Activated CD4-positive, alpha-beta T cell treated with anti-CD3 and anti-CD28 coated beads, Interleukin-2, amount 50 U/mL, for 4 hours (primary cell): ENCODE measurements at regions not wholly inside any gene's neighbourhood (a gene's known extent, or its start where the extent isn't known, plus 50 kb on each side); places are given as distances from the start of the nearest gene placed in this dataset.
"Not testable (repeated sequence)": the region's sequence is repeated elsewhere in the genome, so short reads cannot be mapped to it uniquely, and the experiment has no call there.

ENCODE experiments used
- DNase-seq, 2 experiments: peaks; one replicate each; pipeline ENCODE4 v3.0.0-alpha.2; 2020

GRCh38 chrX:42832764-42833549 lies 55.0 kb upstream of the PPP1R2C start:
- DNase-seq, result no peak

GRCh38 chrX:42833550-42833940 lies 55.6 kb upstream of the PPP1R2C start:
- DNase-seq, result not testable (repeated sequence)

GRCh38 chrX:42837101-42837726 lies 59.3 kb upstream of the PPP1R2C start:
- no peak for DNase-seq

DNA sequence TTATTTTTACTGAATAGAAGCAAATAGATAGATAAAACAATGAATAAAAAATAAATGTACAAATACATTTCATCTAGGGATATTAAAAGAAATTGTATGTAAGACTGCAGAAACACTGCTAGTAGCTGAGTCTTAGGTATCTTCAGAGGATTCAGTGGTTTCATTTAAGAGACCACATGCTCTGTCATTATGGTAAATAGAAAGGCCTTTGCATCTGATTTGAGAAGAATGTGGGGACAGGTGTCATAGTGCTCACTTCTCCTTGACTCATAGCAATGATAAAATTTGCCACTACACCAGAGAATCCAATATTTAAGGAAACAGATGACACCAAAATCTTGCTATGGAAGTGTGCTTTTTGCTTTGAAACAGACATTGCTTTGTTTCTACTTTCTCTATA lies 59.8 kb upstream of the PPP1R2C start:
- DNase-seq, result no peak

DNA sequence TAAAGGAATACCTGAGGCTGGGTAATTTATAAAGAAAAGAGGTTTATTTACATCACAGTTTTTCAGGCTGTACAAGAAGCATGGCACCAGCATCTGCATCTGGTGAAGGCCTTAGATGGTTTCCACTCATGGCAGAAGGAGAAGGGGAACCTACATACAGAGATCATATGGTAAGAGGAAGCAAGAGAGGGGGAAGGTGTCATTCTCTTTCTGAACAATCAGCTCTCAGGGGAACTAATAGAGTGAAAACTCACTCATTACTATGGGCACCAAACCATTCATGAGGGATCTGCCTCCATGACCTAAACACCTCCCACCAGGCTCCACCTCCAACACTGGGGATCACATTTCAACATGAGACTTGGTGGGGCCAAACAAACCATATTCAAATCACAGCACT lies 61.7 kb upstream of the PPP1R2C start:
- DNase-seq, result no peak

DNA sequence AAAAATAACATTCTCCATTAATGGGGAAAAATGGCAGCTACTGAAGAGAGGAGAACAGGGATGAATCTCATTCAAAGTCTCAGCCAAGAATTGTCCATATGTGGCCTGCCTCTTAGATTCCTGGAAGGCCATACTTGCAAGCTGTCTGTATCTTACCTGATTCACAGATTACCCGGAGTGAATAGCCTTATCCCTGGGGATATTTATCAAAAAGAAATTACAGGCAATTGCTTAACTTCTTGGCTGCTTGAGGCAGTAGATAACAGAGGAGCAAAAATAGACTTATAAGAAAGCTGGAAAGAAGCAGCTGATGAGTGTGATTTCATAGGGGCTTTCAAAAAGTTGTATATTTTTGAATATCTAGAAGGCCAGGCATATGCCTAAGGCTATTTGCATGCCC lies 68.8 kb upstream of the PPP1R2C start:
- no peak for DNase-seq

DNA sequence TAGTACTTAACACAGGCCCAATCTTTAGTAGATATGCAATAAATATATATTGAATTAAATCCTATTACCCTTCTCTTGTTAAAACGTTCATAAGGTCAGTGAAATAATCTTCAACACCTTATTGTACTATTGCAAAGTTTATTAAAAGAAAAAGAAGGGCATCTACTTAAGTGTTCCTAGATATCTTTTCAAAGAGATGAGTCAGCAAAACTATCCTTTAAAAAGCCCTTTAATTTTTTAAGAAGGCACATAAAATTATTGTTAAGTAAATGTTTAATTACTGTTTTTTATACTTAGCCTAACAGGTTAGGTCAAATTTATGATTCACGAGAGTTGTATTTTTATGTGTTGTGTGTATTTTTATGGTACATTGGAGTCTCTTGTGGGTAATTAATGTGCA lies 77.3 kb upstream of the PPP1R2C start:
- no peak for DNase-seq

- DNase-seq, result no peak
Measured at GRCh38 chrX:42857766-42858165, 79.8 kb upstream of the PPP1R2C start.

- no peak for DNase-seq
Measured at GRCh38 chrX:42869011-42869410, 91.0 kb upstream of the PPP1R2C start.

DNA sequence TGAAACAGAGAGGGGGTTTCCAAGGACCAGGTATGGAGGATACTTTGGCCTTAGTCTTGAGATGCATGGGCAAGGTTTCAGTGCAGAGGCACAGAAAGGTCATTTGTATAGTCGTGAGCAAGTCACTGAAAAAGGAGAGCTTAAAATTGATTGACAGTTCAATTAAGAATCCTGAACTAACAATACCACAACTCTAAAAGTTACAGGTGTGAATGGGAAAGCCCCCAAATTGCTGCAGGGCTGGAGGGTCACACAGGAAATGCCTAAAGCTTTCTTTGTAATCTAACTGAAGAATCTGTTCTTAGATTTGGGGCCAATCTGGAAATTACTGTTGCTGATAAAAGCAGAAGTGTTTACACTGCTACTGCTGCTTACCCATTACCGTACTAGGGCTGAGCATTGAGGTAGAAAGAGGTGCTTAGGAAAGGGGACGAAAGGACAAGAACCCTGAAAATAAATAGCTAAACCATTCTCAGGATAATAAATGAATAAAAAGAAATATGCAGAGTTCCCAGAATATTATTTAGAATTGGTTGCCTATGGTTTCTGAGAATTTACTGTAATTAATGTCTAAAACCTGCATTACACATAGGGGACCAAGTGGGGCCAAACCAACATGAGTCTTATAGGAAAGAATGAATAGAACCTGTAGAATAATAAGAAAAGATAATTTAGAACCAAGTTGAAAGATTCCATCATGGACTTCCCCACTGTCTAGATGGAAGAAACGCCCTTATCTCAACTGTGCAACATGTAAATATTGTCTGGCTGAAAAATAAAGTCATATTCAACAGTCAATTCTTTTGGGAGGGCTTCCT lies 91.9 kb upstream of the PPP1R2C start:
- no peak for DNase-seq

GRCh38 chrX:42886519-42886918 lies 108.6 kb upstream of the PPP1R2C start:
- DNase-seq, result no peak

DNA sequence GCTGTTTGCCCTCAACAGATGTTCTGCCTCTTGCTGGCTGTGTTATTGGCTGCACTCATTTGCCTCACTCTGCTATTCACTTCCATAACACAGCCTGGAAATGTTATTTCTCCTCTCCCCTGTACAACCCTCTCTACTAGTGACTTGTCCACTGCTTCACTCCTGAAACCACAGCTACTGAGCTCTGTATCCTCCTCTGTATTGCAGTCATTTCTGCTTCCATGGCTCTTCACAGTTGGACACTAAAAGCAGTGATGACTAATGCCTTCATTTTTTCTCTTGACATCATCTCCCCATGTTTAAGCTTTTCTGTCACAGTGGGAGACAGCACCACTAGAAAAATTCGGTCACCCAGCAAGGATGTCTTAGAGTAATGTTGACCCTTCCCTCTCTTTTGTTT lies 123.0 kb upstream of the PPP1R2C start:
- DNase-seq, result no peak

DNA sequence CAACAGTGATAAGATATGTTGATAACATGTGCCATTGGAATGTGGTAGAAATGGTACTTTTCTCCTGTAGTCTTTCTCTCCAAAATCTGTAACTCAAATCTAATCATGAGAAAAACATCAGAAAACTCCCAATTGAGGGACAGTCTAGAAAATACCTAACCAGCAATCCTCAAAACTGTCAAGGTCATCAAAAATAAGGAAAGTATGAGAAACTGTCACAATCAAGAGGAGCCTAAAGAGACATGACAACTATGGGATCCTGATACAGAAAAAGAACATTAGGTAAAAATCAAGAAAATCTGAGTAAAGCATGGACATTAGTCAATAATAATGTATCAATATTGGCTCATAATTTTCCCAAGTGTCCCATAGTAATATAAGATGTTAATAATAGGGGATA lies 124.5 kb upstream of the PPP1R2C start:
- no peak for DNase-seq

DNA sequence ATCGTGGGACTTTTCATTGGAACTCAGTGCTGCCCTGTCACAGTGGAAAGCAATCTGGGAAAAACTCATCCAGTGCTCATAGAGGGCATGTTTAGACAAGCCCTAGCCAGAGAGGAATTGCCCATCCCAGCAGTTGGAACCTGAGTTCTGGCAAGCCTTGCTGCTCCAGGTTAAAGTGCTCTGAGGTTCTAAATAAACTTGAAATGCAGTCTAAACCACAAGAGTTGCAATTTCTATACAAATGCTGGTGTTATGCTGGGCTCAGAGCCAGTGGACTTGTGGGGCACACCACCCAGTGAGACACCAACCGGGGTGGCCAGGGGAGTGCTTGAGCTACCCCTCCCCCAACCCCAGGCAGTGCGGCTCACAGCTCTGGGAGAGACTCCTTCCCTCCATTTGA lies 142.8 kb upstream of the PPP1R2C start:
- DNase-seq, result no peak

DNA sequence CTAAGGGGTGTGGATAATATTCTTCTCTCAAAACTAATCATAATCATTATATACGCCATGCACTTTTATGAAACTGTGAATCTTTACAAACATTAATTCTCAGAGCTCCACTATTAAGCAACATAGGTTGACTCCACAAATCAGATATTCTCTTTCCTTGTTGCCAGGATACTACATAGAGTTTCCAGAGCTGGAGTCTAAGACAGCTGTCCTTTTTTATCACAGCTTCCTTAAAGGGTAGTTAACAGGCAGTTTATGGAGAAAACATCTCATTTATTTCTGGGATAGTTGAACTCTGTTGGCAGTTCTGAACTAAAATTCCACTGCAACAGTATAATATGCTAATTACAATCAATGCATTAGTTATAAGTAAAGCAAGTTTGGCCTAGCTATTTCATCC lies 152.1 kb upstream of the PPP1R2C start:
- no peak for DNase-seq

DNA sequence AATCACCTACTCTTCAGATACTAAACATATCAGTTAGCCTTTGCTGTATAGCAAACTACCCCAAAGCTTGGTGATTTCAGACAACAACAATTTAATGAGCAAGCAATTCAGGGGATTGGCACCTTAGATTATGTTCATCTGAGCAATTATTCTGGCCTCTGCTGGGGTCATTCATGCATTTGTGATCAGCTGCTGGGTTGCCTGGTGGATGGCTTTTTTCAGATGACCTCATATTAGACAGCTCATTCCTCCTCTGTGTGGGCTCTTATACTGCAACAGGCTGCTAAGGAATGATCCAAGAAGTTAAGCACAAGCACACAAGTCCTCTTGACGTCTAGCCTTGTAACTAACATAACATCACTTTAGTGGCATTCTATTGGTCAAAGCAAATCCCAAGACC lies 153.0 kb upstream of the PPP1R2C start:
- no peak for DNase-seq

- no peak for DNase-seq
Measured at GRCh38 chrX:42933187-42933586, 155.2 kb upstream of the PPP1R2C start.

DNA sequence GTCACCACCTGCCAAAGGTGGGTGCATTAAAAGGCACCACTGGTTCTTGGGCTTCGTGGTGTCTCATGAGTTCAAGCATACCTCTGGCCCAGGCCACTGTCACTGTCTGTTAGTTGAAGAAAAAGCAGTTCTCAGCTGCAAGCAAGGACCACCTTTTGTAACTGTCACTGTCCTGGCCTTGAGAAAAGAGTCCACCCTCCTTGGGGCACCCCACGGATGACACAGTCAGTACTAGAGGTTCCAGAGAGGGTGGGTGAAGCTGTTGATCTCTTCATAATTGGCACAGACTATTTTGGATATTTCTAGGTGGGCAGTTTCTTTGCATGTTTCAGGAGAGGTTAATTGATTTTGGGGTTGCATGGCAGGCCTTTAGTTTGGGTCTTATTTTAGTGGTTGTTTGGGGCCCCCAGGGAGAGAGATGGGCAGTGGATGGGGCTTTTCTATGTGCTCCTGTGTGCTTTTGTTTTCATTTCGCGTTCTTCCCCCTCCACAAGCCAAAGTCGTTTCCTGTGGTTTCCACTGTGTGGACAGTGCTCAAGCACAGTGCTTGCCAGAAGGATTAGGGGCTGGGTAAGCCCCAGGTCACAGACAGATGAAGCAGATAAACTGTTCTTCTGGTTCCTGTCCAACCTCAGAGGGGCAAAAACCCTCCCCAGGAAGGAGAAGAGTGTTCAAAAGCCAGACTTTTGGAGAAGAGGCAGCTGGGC lies 156.2 kb upstream of the PPP1R2C start:
- no peak for DNase-seq

DNA sequence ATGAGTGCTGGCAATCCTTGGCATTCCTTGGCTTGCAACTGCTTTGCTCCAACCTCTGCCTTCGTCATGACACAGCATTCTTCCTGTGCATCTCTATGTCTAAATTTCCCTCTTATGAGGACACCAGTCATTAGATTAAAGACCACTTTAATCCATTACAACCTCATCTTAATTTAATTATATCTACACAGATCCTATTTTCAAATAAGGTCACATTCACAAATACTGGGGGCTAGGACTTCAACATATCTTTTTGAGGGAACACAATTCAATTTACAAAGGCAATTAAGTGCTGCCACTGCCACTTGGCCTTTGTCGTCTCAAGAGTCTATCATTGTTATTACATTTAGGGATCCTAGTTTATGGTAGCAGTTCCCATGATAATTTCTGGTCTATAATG lies 163.7 kb upstream of the PPP1R2C start:
- DNase-seq, result no peak

DNA sequence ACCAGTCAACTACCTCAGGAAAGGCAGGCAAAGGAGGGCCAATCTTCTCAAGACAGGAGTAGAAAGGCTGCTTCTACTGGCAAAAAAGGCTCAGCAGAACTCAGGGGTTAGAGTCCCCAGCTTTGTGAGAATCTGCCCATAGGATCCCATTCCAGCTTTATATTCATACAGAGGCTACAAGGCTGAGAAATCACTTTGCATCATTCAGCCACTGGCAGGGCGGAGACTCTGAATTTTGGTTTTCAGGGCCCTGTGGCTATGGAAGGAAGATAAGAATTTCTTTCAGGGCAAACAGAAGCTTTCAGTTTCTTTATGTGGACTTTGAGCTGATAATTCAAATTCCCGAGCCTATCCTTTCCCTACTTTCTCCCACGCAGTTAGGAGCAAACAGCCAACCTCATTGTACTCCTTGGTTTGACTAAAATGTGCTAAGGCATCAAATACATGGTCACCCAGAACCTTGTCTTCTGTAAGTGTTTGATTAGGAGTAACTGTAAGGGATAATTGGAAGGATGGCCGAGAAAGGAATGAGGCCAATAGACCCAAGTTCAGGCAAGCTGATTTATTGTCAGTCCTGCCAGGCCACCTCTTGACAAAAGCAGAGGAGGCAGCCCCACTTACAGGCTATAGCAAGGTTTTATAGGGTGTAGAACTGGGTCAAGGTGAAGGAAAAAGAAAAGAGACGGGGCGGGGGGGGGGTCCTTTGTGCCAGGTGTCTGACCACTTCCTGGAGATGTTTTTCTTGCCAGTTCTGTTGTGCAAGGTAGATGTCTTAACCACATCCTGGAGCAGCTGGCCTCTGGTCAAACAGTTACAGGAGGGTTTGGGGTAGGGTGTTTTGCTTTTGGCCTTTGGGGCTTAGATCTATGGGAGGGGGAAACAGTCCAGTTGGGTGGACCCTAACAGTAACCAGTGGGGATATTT lies 165.3 kb upstream of the PPP1R2C start:
- no peak for DNase-seq

DNA sequence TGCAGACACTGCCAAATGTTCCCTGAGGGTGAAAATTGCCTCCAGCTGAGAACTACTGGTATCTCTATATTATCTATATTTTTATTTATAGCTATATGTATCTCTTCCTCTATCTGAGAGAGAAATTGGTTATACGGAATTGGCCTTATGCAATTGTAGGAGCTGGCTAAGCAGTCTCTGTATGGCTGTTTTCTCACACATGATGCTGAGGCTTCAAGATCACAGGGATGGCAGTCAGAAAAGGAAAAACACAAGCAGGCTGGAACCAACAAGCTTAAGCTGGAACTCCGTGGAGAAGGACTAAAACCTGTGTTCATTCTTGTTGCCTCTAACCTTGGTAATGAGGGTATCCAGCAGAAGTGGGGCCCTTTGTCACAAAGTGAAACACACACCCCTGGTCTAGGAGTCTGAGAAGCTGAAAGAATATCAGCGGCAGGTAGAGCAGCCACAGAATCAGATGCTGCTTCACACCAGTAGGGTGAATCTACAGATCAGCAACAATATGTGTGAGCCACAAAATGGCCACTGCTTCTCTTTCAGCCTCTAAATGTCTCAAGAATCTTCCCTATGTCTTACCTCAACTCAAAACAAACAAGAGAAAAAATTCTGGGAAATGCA lies 166.5 kb upstream of the PPP1R2C start:
- no peak for DNase-seq
